Keratinocyte (primary cell): ENCODE measurements at regions not wholly inside any gene's neighbourhood (a gene's known extent, or its start where the extent isn't known, plus 50 kb on each side); places are given as distances from the start of the nearest gene placed in this dataset.

Source experiments
- CTCF ChIP-seq, 3 experiments: IDR thresholded peaks in 1 of 3; conservative IDR thresholded peaks in 1 of 3; optimal IDR thresholded peaks in 1 of 3; 2 replicates in 2 of 3; 3 replicates in 1 of 3; pipeline versions ENCODE3 to v1.5.1; 2011; ENCODE audit warnings: low read length in 3 of 3, mild to moderate bottlenecking in 3 of 3, moderate library complexity in 2 of 3, control low read depth in 1 of 3, inconsistent platforms in 1 of 3; ENCODE audit not compliant: insufficient read depth in 2 of 3; ENCODE audit errors: extremely low read depth in 1 of 3
- EZH2 ChIP-seq: IDR thresholded peaks from one replicate; pipeline ENCODE4 v1.6.1; 2012; ENCODE audit warnings: inconsistent platforms, mild to moderate bottlenecking, low read length, moderate library complexity

GRCh38 chr10:6713120-6713519 is 133.0 kb upstream of the PRKCQ start:
- TF ChIP-seq CTCF (optimal IDR thresholded peaks at IDR 0.05 in 1 of 3, IDR thresholded peaks at IDR 0.05 in 1 of 3, conservative IDR thresholded peaks at IDR 0.05 in 1 of 3; ENCODE audit: extremely low read depth in 1 of 3, insufficient read depth in 2 of 3, low read length in 3 of 3) (no peak), EZH2 (no peak)
